ENCODE measurements at regions not wholly inside any gene's neighbourhood (a gene's known extent, or its start where the extent isn't known, plus 50 kb on each side); places are given as distances from the start of the nearest gene placed in this dataset.

GRCh38 chr3:535566-536416 lies 339.2 kb downstream of the CHL1 start:
- intact Hi-C loops (cut with micrococcal nuclease; ENCODE audit: unreplicated experiment) (no loop called here), in situ Hi-C loops (cut with HindIII; ENCODE audit: low pct_unique_long_range_greater_than_20kb, low sequenced_read_pairs) (no loop called here)
- ChIA-PET POLR2A (no interaction called here), CTCF (no interaction called here)
- ATAC-seq = no peak
- BruUV-seq (replicated peaks) = no TSS peak
- H3K27ac ChIP-seq (ENCODE audit: low read length) = no peak overlapping the region
- H3K4me3 ChIP-seq (ENCODE audit: low read depth in 2 of 2, low read length in 2 of 2) = peak overlapping the region in 1 of 2 experiments; percentile 18; a peak in 1 of 4 replicates
- H3K9me3 ChIP-seq (ENCODE audit: control insufficient read depth, insufficient read depth, low read depth, low read length) = no peaks in the 10 kb centered on the region
- no peak for DNase-seq (ENCODE audit: low read depth, low spot score)
- TF ChIP-seq SIN3A (IDR thresholded peaks at IDR 0.05; ENCODE audit: borderline replicate concordance, insufficient read depth, low read depth, low read length) (no peak), POLR2AphosphoS5 (IDR thresholded peaks at IDR 0.05; ENCODE audit: low read depth, low read length) (no peak), TCF7L2 (IDR thresholded peaks at IDR 0.05; ENCODE audit: low read depth, low read length) (no peak)
- TF ChIP-seq, protein P1, sequence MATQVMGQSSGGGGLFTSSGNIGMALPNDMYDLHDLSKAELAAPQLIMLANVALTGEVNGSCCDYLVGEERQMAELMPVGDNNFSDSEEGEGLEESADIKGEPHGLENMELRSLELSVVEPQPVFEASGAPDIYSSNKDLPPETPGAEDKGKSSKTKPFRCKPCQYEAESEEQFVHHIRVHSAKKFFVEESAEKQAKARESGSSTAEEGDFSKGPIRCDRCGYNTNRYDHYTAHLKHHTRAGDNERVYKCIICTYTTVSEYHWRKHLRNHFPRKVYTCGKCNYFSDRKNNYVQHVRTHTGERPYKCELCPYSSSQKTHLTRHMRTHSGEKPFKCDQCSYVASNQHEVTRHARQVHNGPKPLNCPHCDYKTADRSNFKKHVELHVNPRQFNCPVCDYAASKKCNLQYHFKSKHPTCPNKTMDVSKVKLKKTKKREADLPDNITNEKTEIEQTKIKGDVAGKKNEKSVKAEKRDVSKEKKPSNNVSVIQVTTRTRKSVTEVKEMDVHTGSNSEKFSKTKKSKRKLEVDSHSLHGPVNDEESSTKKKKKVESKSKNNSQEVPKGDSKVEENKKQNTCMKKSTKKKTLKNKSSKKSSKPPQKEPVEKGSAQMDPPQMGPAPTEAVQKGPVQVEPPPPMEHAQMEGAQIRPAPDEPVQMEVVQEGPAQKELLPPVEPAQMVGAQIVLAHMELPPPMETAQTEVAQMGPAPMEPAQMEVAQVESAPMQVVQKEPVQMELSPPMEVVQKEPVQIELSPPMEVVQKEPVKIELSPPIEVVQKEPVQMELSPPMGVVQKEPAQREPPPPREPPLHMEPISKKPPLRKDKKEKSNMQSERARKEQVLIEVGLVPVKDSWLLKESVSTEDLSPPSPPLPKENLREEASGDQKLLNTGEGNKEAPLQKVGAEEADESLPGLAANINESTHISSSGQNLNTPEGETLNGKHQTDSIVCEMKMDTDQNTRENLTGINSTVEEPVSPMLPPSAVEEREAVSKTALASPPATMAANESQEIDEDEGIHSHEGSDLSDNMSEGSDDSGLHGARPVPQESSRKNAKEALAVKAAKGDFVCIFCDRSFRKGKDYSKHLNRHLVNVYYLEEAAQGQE (IDR thresholded peaks at IDR 0.05; ENCODE audit: insufficient read depth in 1 of 2, low read depth in 2 of 2, low read length in 1 of 2) = no peak
- TF ChIP-seq, protein P2, sequence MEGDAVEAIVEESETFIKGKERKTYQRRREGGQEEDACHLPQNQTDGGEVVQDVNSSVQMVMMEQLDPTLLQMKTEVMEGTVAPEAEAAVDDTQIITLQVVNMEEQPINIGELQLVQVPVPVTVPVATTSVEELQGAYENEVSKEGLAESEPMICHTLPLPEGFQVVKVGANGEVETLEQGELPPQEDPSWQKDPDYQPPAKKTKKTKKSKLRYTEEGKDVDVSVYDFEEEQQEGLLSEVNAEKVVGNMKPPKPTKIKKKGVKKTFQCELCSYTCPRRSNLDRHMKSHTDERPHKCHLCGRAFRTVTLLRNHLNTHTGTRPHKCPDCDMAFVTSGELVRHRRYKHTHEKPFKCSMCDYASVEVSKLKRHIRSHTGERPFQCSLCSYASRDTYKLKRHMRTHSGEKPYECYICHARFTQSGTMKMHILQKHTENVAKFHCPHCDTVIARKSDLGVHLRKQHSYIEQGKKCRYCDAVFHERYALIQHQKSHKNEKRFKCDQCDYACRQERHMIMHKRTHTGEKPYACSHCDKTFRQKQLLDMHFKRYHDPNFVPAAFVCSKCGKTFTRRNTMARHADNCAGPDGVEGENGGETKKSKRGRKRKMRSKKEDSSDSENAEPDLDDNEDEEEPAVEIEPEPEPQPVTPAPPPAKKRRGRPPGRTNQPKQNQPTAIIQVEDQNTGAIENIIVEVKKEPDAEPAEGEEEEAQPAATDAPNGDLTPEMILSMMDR (IDR thresholded peaks at IDR 0.05) = no peak
- no peaks in the 10 kb centered on the region for H3K36me3 ChIP-seq (ENCODE audit: control insufficient read depth, insufficient read depth, low read length)
- no peaks in the 10 kb centered on the region for H3K4me1 ChIP-seq (ENCODE audit: control insufficient read depth, insufficient read depth, low read length)
- no peaks in the 10 kb centered on the region for H3K27me3 ChIP-seq (ENCODE audit: control insufficient read depth, insufficient read depth, low read length)

DNA sequence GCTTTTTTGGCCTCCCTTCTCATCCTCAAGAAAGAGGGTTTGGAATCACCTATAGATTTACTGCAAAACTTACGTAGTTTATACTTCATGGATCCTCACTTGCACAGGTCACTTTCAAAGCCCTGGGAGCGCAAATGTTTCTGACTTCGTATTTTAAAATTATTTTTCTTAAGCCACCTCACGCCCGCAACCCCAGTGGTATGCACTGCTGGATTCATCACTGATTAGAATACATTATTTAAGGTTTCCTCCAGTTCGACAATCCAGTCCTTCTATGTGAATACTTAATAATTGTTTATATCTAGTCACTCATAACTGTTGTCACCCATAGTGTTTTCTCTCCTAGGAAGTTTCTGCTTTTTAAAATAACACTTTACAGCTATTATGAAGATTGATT lies 339.9 kb downstream of the CHL1 start:
- in situ Hi-C loops (cut with HindIII; ENCODE audit: low pct_unique_long_range_greater_than_20kb, low sequenced_read_pairs) (no loop called here), intact Hi-C loops (cut with micrococcal nuclease; ENCODE audit: unreplicated experiment) (no loop called here)
- no peaks in the 10 kb centered on the region for H3K9me3 ChIP-seq (ENCODE audit: control insufficient read depth, insufficient read depth, low read depth, low read length)
- POLR2A ChIA-PET = no interaction called here
- CTCF ChIA-PET = no interaction called here
- peak overlapping the region in 1 of 2 experiments; percentile 18; a peak in 1 of 4 replicates for H3K4me3 ChIP-seq (ENCODE audit: low read depth in 2 of 2, low read length in 2 of 2)
- no peak for DNase-seq (ENCODE audit: low read depth, low spot score)
- no peaks in the 10 kb centered on the region for H3K36me3 ChIP-seq (ENCODE audit: control insufficient read depth, insufficient read depth, low read length)
- TF ChIP-seq POLR2AphosphoS5 (IDR thresholded peaks at IDR 0.05; ENCODE audit: low read depth, low read length) = no peak
- TF ChIP-seq, protein P1 (IDR thresholded peaks at IDR 0.05; ENCODE audit: insufficient read depth in 1 of 2, low read depth in 2 of 2, low read length in 1 of 2) = no peak
- TF ChIP-seq, protein P2 (IDR thresholded peaks at IDR 0.05) = no peak
- no peak for TF ChIP-seq TCF7L2 (IDR thresholded peaks at IDR 0.05; ENCODE audit: low read depth, low read length)
- no peak for TF ChIP-seq SIN3A (IDR thresholded peaks at IDR 0.05; ENCODE audit: borderline replicate concordance, insufficient read depth, low read depth, low read length)
- no peak for ATAC-seq
- no peak overlapping the region for H3K27ac ChIP-seq (ENCODE audit: low read length)
- no peaks in the 10 kb centered on the region for H3K27me3 ChIP-seq (ENCODE audit: control insufficient read depth, insufficient read depth, low read length)
- no peaks in the 10 kb centered on the region for H3K4me1 ChIP-seq (ENCODE audit: control insufficient read depth, insufficient read depth, low read length)
- BruUV-seq (replicated peaks) = no TSS peak
